ENCODE measurements at regions not wholly inside any gene's neighbourhood (a gene's known extent, or its start where the extent isn't known, plus 50 kb on each side); places are given as distances from the start of the nearest gene placed in this dataset.
"Not testable (repeated sequence)": the region's sequence is repeated elsewhere in the genome, so short reads cannot be mapped to it uniquely, and the experiment has no call there.

GRCh38 chr2:152279367-152279766 lies 55.6 kb upstream of the FMNL2 start:
- H3K4me3 ChIP-seq (ENCODE audit: low read depth, low read length); POLR2A ChIA-PET; H3K4me1 ChIP-seq (ENCODE audit: control insufficient read depth, insufficient read depth, low read length); CTCF ChIA-PET; H3K27ac ChIP-seq (ENCODE audit: extremely low read depth, low read depth, low read length); H3K9me3 ChIP-seq (ENCODE audit: control insufficient read depth, insufficient read depth, low read depth, low read length); H3K36me3 ChIP-seq (ENCODE audit: control insufficient read depth in 2 of 2, insufficient read depth in 1 of 2, low read length in 2 of 2): not testable (repeated sequence)
- TF ChIP-seq SETDB1 (IDR thresholded peaks at IDR 0.05; ENCODE audit: insufficient read length, low read length): peak; percentile 18

GRCh38 chr2:152280780-152281179 lies 54.2 kb upstream of the FMNL2 start:
- POLR2A ChIA-PET: no interaction called here
- no peak overlapping the region for H3K4me3 ChIP-seq (ENCODE audit: low read depth, low read length)
- no peak for TF ChIP-seq FEZF1 (tag by site-specific recombination; IDR thresholded peaks at IDR 0.05)
- TF ChIP-seq YY1 (tag by site-specific recombination; IDR thresholded peaks at IDR 0.05): no peak
- TF ChIP-seq ZNF76 (tag by site-specific recombination; IDR thresholded peaks at IDR 0.05; ENCODE audit: borderline replicate concordance, low read depth): no peak
- no peak for TF ChIP-seq ZNF629 (tag by site-specific recombination; IDR thresholded peaks at IDR 0.05)
- no peak for TF ChIP-seq YY2 (tag by site-specific recombination; IDR thresholded peaks at IDR 0.05)
- TF ChIP-seq ZNF280C (tag by site-specific recombination; IDR thresholded peaks at IDR 0.05): no peak
- TF ChIP-seq ZNF311 (tag by site-specific recombination; IDR thresholded peaks at IDR 0.05; ENCODE audit: borderline replicate concordance): no peak
- TF ChIP-seq ZBTB1 (tag by site-specific recombination; IDR thresholded peaks at IDR 0.05): no peak
- TF ChIP-seq GFI1B (tag by site-specific recombination; IDR thresholded peaks at IDR 0.05): no peak
- no peak for TF ChIP-seq PRDM6 (tag by site-specific recombination; IDR thresholded peaks at IDR 0.05)
- TF ChIP-seq ZNF121 (tag by site-specific recombination; IDR thresholded peaks at IDR 0.05): no peak
- TF ChIP-seq ZFHX2 (tag by site-specific recombination; conservative IDR thresholded peaks at IDR 0.05): no peak
- TF ChIP-seq ZNF274 (IDR thresholded peaks at IDR 0.05; ENCODE audit: low read length): no peak
- no peak for TF ChIP-seq ZNF274 (tag by site-specific recombination; IDR thresholded peaks at IDR 0.05; ENCODE audit: borderline replicate concordance)
- no peak for TF ChIP-seq ZBTB11 (tag by site-specific recombination; conservative IDR thresholded peaks at IDR 0.05; ENCODE audit: low read depth)
- TF ChIP-seq RBAK (tag by site-specific recombination; IDR thresholded peaks at IDR 0.05): no peak
- no peak for TF ChIP-seq ZNF624 (tag by site-specific recombination; IDR thresholded peaks at IDR 0.05)
- no peak for TF ChIP-seq ZNF341 (tag by site-specific recombination; IDR thresholded peaks at IDR 0.05; ENCODE audit: low read depth)
- TF ChIP-seq ZNF776 (tag by site-specific recombination; IDR thresholded peaks at IDR 0.05; ENCODE audit: borderline replicate concordance): no peak
- H3K4me1 ChIP-seq (ENCODE audit: control insufficient read depth, insufficient read depth, low read length): no peaks in the 10 kb centered on the region
- H3K9me3 ChIP-seq (ENCODE audit: control insufficient read depth, insufficient read depth, low read depth, low read length): no peaks in the 10 kb centered on the region
- CTCF ChIA-PET: no interaction called here
- no peak overlapping the region for H3K27ac ChIP-seq (ENCODE audit: extremely low read depth, low read depth, low read length)
- H3K36me3 ChIP-seq (ENCODE audit: control insufficient read depth in 2 of 2, insufficient read depth in 1 of 2, low read length in 2 of 2): no peaks in the 10 kb centered on the region

Data from HEK293 (cell line).